CD14-positive monocyte (primary cell): ENCODE measurements at regions not wholly inside any gene's neighbourhood (a gene's known extent, or its start where the extent isn't known, plus 50 kb on each side); places are given as distances from the start of the nearest gene placed in this dataset.
A peak's percentile ranks its signal among the peaks of the same experiment; 100 is the strongest.

Experiments
- DNase-seq, 3 donors: peaks; one replicate each; pipeline ENCODE4 v3.0.0-alpha.2; 2011 to 2022
- H2AFZ ChIP-seq: 2 replicates; pipeline ENCODE4 v1.6.0; 2012; ENCODE audit warnings: mild to moderate bottlenecking, low read depth, low read length, inconsistent platforms; ENCODE audit not compliant: insufficient read depth, poor library complexity, severe bottlenecking
- H3K27ac ChIP-seq, 2 donors: 1 replicate in 1 of 2; 2 replicates in 1 of 2; pipeline ENCODE4 v1.5.1; 2012 to 2013; ENCODE audit warnings: low read length in 2 of 2, control low read depth in 1 of 2, inconsistent platforms in 1 of 2, low read depth in 1 of 2, mild to moderate bottlenecking in 1 of 2
- H3K27me3 ChIP-seq, 2 donors: one replicate each; pipeline versions ENCODE4 v1.6.0 to v1.6.1; 2011 to 2013; ENCODE audit warnings: low read length in 2 of 2; ENCODE audit not compliant: control insufficient read depth in 2 of 2, insufficient read depth in 2 of 2
- H3K36me3 ChIP-seq, 2 donors: replicated peaks in 1 of 2; 1 replicate in 1 of 2; 2 replicates in 1 of 2; pipeline versions ENCODE4 v1.5.1 to v1.6.1; 2012 to 2013; ENCODE audit warnings: low read length in 2 of 2, control low read depth in 1 of 2, inconsistent platforms in 1 of 2, mild to moderate bottlenecking in 1 of 2; ENCODE audit not compliant: insufficient read depth in 2 of 2, control insufficient read depth in 1 of 2
- H3K4me1 ChIP-seq, 2 donors: 1 replicate in 1 of 2; 2 replicates in 1 of 2; pipeline versions ENCODE4 v1.5.1 to v1.6.1; 2012 to 2013; ENCODE audit warnings: low read length in 2 of 2, control low read depth in 1 of 2, inconsistent platforms in 1 of 2, mild to moderate bottlenecking in 1 of 2, moderate library complexity in 1 of 2; ENCODE audit not compliant: insufficient read depth in 2 of 2, control insufficient read depth in 1 of 2
- H3K4me2 ChIP-seq: replicated peaks from 2 replicates; pipeline ENCODE3; 2012; ENCODE audit warnings: low read length, moderate library complexity, mild to moderate bottlenecking; ENCODE audit not compliant: poor library complexity, severe bottlenecking; ENCODE audit errors: extremely low read depth
- H3K4me3 ChIP-seq, 3 experiments: fragments of 200-600 bp in 1 of 3; sonication (generic) in 1 of 3; replicated peaks in 1 of 3; 1 replicate in 2 of 3; 2 replicates in 1 of 3; pipeline ENCODE4 v1.5.1; 2011 to 2013; ENCODE audit warnings: low read length in 3 of 3, mild to moderate bottlenecking in 3 of 3, control low read depth in 2 of 3, low read depth in 2 of 3, inconsistent platforms in 1 of 3, moderate library complexity in 1 of 3
- H3K79me2 ChIP-seq: 2 replicates; pipeline ENCODE4 v1.6.0; 2012; ENCODE audit warnings: mild to moderate bottlenecking, control low read depth, inconsistent platforms, low read length, moderate library complexity; ENCODE audit not compliant: insufficient read depth
- H3K9ac ChIP-seq: 2 replicates; pipeline ENCODE4 v1.6.0; 2017; ENCODE audit warnings: low read length, mild to moderate bottlenecking; ENCODE audit not compliant: insufficient read depth, poor library complexity, severe bottlenecking
- H3K9me3 ChIP-seq, 2 donors: replicated peaks in 1 of 2; 1 replicate in 1 of 2; 2 replicates in 1 of 2; pipeline versions ENCODE4 v1.5.1 to v1.6.1; 2012 to 2013; ENCODE audit warnings: low read length in 2 of 2, control low read depth in 1 of 2; ENCODE audit not compliant: control insufficient read depth in 1 of 2, insufficient read depth in 1 of 2
- H4K20me1 ChIP-seq: 2 replicates; pipeline ENCODE4 v1.6.0; 2012; ENCODE audit warnings: mild to moderate bottlenecking, low read length, control low read depth, moderate library complexity; ENCODE audit not compliant: insufficient read depth
- H3K27ac Mint-ChIP-seq, 7 donors: one replicate each; pipeline ENCODE4 v1.8.0; 2020; ENCODE audit warnings: mild to moderate bottlenecking in 7 of 7, mixed read lengths in 7 of 7, moderate library complexity in 6 of 7, inconsistent platforms in 2 of 7
- H3K27me3 Mint-ChIP-seq, 3 donors: one replicate each; pipeline ENCODE4 v1.8.0; 2021 to 2022; ENCODE audit warnings: low read depth in 3 of 3, mild to moderate bottlenecking in 3 of 3, mixed read lengths in 3 of 3, moderate library complexity in 3 of 3, inconsistent platforms in 1 of 3
- H3K36me3 Mint-ChIP-seq, 2 donors: one replicate each; pipeline ENCODE4 v1.8.0; 2020; ENCODE audit warnings: mixed read lengths in 2 of 2, inconsistent platforms in 1 of 2, mild to moderate bottlenecking in 1 of 2
- H3K4me1 Mint-ChIP-seq: one replicate; pipeline ENCODE4 v1.8.0; 2020; ENCODE audit warnings: mild to moderate bottlenecking, mixed read lengths
- H3K4me3 Mint-ChIP-seq, 2 donors: one replicate each; pipeline ENCODE4 v1.8.0; 2020; ENCODE audit warnings: mild to moderate bottlenecking in 2 of 2, mixed read lengths in 2 of 2, moderate library complexity in 1 of 2
- H3K9me3 Mint-ChIP-seq, 7 donors: one replicate each; pipeline ENCODE4 v1.8.0; 2020 to 2022; ENCODE audit warnings: mixed read lengths in 7 of 7, mild to moderate bottlenecking in 6 of 7, moderate library complexity in 6 of 7, inconsistent platforms in 2 of 7
- WGBS: methylation state at CpG from one replicate; pipeline ENCODE4 v1.1.5; 2013; ENCODE audit warnings: missing lambda C conversion rate; ENCODE audit not compliant: insufficient coverage; 5-methylcytosine and 5-hydroxymethylcytosine counted together
- intact Hi-C, 2 donors: fragments of 100-400 bp; cut with micrococcal nuclease; formaldehyde crosslinking; loops; one replicate each; pipeline versions ENCODE4 v1.15.0 to v1.15.1; 2023
- TF ChIP-seq, protein P1 (sequence below): fragments of 200-600 bp; IDR thresholded peaks from one replicate; pipeline ENCODE4 v1.8.0; 2022; ENCODE audit warnings: antibody characterized with exemption, mild to moderate bottlenecking

DNA sequence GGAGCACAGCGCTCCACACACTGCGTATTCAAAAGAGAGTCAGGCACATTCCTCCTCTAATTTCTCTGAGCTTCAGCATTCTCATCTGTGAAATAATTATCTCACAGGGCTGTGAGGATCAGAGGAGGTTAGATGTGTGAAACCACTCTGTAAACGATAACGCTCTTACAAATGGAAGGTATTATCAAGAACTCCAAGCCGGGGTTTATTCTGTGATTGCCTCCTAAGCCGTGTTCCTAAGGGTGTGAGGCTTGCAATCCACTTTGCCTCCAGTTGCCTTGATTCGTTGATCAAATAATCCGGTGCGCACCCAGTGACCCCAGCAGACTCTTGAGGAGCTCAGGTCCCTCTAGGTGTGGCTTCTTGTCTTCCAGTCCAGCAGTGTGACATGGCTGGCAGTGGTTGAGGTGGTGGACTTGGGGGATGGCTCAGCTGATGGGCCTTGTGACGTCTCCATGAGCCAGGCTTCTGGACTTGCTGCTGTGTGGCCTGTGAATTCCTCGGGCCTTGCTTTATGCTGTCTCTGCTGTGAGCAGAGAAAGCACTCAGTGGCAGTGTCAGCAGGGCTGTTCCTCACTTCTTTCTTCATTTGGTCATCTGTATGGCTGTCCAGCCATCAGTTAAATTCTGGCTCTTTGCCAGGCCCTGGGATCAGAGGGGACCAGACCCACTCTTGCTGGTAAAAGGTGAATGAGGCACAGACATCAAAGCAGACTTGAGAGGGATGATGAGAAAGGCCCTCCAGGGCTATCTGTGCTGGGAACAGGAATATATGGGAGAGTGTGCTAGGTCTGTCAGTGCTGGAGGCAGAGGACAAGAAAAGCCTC lies 71.0 kb downstream of the SLC25A47 start:
- H3K4me1 Mint-ChIP-seq: peaks cover 27% of the 10 kb centered on the region
- Histone ChIP-seq H4K20me1 (no peaks in the 10 kb centered on the region), H3K4me3 (no peak overlapping the region)

DNA sequence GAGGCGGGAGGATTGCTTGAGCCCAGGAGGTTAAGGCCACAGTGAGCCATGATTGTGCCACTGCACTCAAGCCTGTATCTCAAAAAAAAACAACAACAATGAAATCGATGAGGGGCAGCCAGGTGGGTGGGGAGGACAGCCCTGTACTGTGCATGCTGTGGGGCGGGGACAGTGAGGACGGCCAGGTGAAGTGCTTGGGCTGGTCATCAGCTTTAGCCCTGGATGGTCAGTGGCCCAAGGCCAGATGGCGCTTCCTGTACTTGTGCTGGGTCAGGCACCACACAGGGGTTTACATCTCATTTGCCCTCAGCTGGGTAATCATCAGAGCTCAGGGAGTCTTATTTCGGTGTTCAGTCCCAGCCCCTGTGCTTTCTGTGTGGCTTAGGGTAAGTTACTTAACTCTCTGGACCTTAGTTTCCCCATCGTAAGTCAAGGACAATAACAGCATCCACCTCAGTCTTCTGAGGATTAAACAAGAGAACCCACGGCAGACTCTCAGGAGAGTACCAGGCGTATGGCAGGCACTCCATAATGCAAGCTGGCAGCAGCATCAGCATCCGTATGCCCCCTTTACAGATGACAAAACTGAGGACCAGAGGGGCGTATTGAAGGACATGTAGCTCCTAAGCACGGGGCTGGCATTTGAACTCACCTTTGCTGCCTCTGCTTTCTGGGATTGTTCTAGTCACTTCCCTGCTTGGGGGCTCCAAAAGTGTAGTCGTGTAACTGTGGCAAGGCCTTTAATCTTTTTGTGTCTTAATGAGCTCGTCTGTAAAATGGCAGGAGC lies 71.9 kb downstream of the SLC25A47 start:
- H2AFZ ChIP-seq: no peak overlapping the region
- H3K4me1 ChIP-seq: peaks cover 20 to 23% of the 10 kb centered on the region in 2 donors
- WGBS: 88% methylated on average over 12 of the region's 14 CpGs
- no peak overlapping the region for H3K4me2 ChIP-seq
- H3K79me2 ChIP-seq: peaks cover 2% of the 10 kb centered on the region
- no peak for DNase-seq
- H3K27me3 ChIP-seq: no peaks in the 10 kb centered on the region
- Mint-ChIP-seq H3K36me3 (peaks cover 35 to 36% of the 10 kb centered on the region in 2 donors), H3K9me3 (peaks cover 0 to 2% (median 0%) of the 10 kb centered on the region in 7 donors), H3K4me1 (peaks cover 36% of the 10 kb centered on the region), H3K27ac (no peak overlapping the region), H3K27me3 (peaks cover 0 to 3% (median 2%) of the 10 kb centered on the region in 3 donors), H3K4me3 (no peak overlapping the region)
- no peak overlapping the region for H3K27ac ChIP-seq
- H4K20me1 ChIP-seq: no peaks in the 10 kb centered on the region
- no peaks in the 10 kb centered on the region for H3K9me3 ChIP-seq
- H3K4me3 ChIP-seq: no peak overlapping the region
- H3K9ac ChIP-seq: no peak overlapping the region
- TF ChIP-seq, protein P1, sequence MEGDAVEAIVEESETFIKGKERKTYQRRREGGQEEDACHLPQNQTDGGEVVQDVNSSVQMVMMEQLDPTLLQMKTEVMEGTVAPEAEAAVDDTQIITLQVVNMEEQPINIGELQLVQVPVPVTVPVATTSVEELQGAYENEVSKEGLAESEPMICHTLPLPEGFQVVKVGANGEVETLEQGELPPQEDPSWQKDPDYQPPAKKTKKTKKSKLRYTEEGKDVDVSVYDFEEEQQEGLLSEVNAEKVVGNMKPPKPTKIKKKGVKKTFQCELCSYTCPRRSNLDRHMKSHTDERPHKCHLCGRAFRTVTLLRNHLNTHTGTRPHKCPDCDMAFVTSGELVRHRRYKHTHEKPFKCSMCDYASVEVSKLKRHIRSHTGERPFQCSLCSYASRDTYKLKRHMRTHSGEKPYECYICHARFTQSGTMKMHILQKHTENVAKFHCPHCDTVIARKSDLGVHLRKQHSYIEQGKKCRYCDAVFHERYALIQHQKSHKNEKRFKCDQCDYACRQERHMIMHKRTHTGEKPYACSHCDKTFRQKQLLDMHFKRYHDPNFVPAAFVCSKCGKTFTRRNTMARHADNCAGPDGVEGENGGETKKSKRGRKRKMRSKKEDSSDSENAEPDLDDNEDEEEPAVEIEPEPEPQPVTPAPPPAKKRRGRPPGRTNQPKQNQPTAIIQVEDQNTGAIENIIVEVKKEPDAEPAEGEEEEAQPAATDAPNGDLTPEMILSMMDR: no peak
- H3K36me3 ChIP-seq: peaks cover 0 to 13% of the 10 kb centered on the region in 2 donors
- intact Hi-C loops: no loop called here

More for the DNA sequence above, 71.0 kb downstream of the SLC25A47 start:
- H3K4me1 ChIP-seq: peaks cover 14 to 15% of the 10 kb centered on the region in 2 donors
- no peak overlapping the region for H3K27ac ChIP-seq
- H3K9me3 ChIP-seq: no peaks in the 10 kb centered on the region
- DNase-seq: no peak
- no peak overlapping the region for H3K4me3 Mint-ChIP-seq
- H3K36me3 ChIP-seq: peaks cover 2 to 21% of the 10 kb centered on the region in 2 donors
- H3K36me3 Mint-ChIP-seq: peaks cover 42% of the 10 kb centered on the region in 2 donors
- H2AFZ ChIP-seq: no peak overlapping the region
- 100% methylated on average over 9 of the region's 11 CpGs for WGBS
- intact Hi-C loops: no loop called here
- peak overlapping the region in 1 of 7 donors; percentile 69 for H3K27ac Mint-ChIP-seq
- H3K9ac ChIP-seq: no peak overlapping the region
- no peaks in the 10 kb centered on the region for H3K27me3 ChIP-seq
- TF ChIP-seq, protein P1: no peak
- H3K9me3 Mint-ChIP-seq: peaks cover 0 to 2% (median 0%) of the 10 kb centered on the region in 7 donors
- H3K79me2 ChIP-seq: peaks cover 2% of the 10 kb centered on the region
- no peak overlapping the region for H3K4me2 ChIP-seq
- peaks cover 0 to 3% (median 2%) of the 10 kb centered on the region in 3 donors for H3K27me3 Mint-ChIP-seq
